ENCODE measurements at regions not wholly inside any gene's neighbourhood (a gene's known extent, or its start where the extent isn't known, plus 50 kb on each side); places are given as distances from the start of the nearest gene placed in this dataset.
"Not testable (repeated sequence)": the region's sequence is repeated elsewhere in the genome, so short reads cannot be mapped to it uniquely, and the experiment has no call there.

GRCh38 chr16:14384745-14385144, 245.3 kb downstream of the PARN start:
- Histone ChIP-seq H3K36me3 (no peaks in the 10 kb centered on the region), H3K4me3 (ENCODE audit: low read depth, low read length) (no peak overlapping the region), H3K9me3 (no peaks in the 10 kb centered on the region), H3K27me3 (no peaks in the 10 kb centered on the region), H3K4me1 (no peaks in the 10 kb centered on the region)
- no peak for DNase-seq
- no peak for TF ChIP-seq CTCF (IDR thresholded peaks at IDR 0.05; ENCODE audit: low read depth, low read length)

GRCh38 chr16:14383844-14384243, 246.2 kb downstream of the PARN start:
- not testable (repeated sequence) for DNase-seq; H3K9me3 ChIP-seq; H3K27me3 ChIP-seq; H3K4me3 ChIP-seq (ENCODE audit: low read depth, low read length); H3K4me1 ChIP-seq; H3K36me3 ChIP-seq

- no peak for DNase-seq
- Histone ChIP-seq H3K27me3 (no peaks in the 10 kb centered on the region), H3K4me3 (ENCODE audit: low read depth, low read length) (no peak overlapping the region), H3K4me1 (no peaks in the 10 kb centered on the region), H3K36me3 (no peaks in the 10 kb centered on the region), H3K9me3 (no peaks in the 10 kb centered on the region)
- no peak for TF ChIP-seq CTCF (IDR thresholded peaks at IDR 0.05; ENCODE audit: low read depth, low read length)
Observed at GRCh38 chr16:14378689-14379467, 251.2 kb downstream of the PARN start.

GRCh38 chr16:14378131-14378551, 251.9 kb downstream of the PARN start:
- Histone ChIP-seq H3K4me3 (ENCODE audit: low read depth, low read length) (no peak overlapping the region), H3K27me3 (no peaks in the 10 kb centered on the region), H3K9me3 (no peaks in the 10 kb centered on the region), H3K4me1 (no peaks in the 10 kb centered on the region), H3K36me3 (no peaks in the 10 kb centered on the region)
- TF ChIP-seq CTCF (IDR thresholded peaks at IDR 0.05; ENCODE audit: low read depth, low read length): no peak
- no peak for DNase-seq

GRCh38 chr16:14377326-14377725, 252.7 kb downstream of the PARN start:
- H3K36me3 ChIP-seq: no peaks in the 10 kb centered on the region
- no peak for TF ChIP-seq CTCF (IDR thresholded peaks at IDR 0.05; ENCODE audit: low read depth, low read length)
- no peak for DNase-seq
- H3K9me3 ChIP-seq: no peaks in the 10 kb centered on the region
- no peaks in the 10 kb centered on the region for H3K4me1 ChIP-seq
- H3K27me3 ChIP-seq: no peaks in the 10 kb centered on the region
- no peak overlapping the region for H3K4me3 ChIP-seq (ENCODE audit: low read depth, low read length)

GRCh38 chr16:14375132-14375491, 254.9 kb downstream of the PARN start:
- no peaks in the 10 kb centered on the region for H3K4me1 ChIP-seq
- no peaks in the 10 kb centered on the region for H3K9me3 ChIP-seq
- no peaks in the 10 kb centered on the region for H3K27me3 ChIP-seq
- no peak for DNase-seq
- H3K4me3 ChIP-seq (ENCODE audit: low read depth, low read length): no peak overlapping the region
- H3K36me3 ChIP-seq: no peaks in the 10 kb centered on the region
- TF ChIP-seq CTCF (IDR thresholded peaks at IDR 0.05; ENCODE audit: low read depth, low read length): no peak
